PC-9 (cell line): ENCODE measurements at regions not wholly inside any gene's neighbourhood (a gene's known extent, or its start where the extent isn't known, plus 50 kb on each side); places are given as distances from the start of the nearest gene placed in this dataset.
A peak's percentile ranks its signal among the peaks of the same experiment; 100 is the strongest.

Experiments used
- BruUV-seq: library from RNA; stranded (reverse); fragments of 400-500 nt; replicated peaks from 2 replicates; lab custom pipeline; 2021; lab: Mats Ljungman, UMichigan
- CTCF ChIA-PET: fragments of 300-600 bp; sonication (Branson Sonifier 250); formaldehyde crosslinking; loops from one replicate; lab custom pipeline; 2022; ENCODE audit warnings: antibody characterized with exemption; lab: Charles Lee
- POLR2A ChIA-PET: fragments of 300-600 bp; sonication (Branson Sonifier 250); formaldehyde crosslinking; loops from one replicate; lab custom pipeline; 2022; ENCODE audit warnings: antibody characterized with exemption; ENCODE audit not compliant: unreplicated experiment; lab: Charles Lee
- DNase-seq, 2 experiments: peaks; one replicate each; pipeline versions ENCODE4 v3.0.0 to v3.0.0-alpha.2; 2015 to 2022; ENCODE audit warnings: mixed read lengths in 1 of 2
- H2AFZ ChIP-seq: fragments of 200-600 bp; sonication (generic); 2 replicates; pipeline ENCODE4 v1.8.1; 2017; ENCODE audit warnings: antibody characterized with exemption
- H3F3A ChIP-seq: fragments of 200-600 bp; sonication (generic); 2 replicates; pipeline ENCODE4 v1.8.1; 2017; ENCODE audit warnings: antibody characterized with exemption, mild to moderate bottlenecking, low read depth; ENCODE audit not compliant: insufficient read depth
- H3K27ac ChIP-seq: fragments of 200-600 bp; sonication (generic); 2 replicates; pipeline ENCODE4 v1.6.1; 2016; ENCODE audit warnings: mixed run types
- H3K27me3 ChIP-seq: fragments of 200-600 bp; sonication (generic); 2 replicates; pipeline ENCODE4 v1.6.1; 2016; ENCODE audit warnings: low read depth, mixed run types; ENCODE audit not compliant: insufficient read depth
- H3K36me3 ChIP-seq: fragments of 200-600 bp; sonication (generic); 2 replicates; pipeline ENCODE4 v1.6.1; 2016; ENCODE audit warnings: low read depth, mixed run types
- H3K4me1 ChIP-seq: fragments of 200-600 bp; sonication (generic); replicated peaks from 2 replicates; pipeline ENCODE4 v1.6.1; 2016; ENCODE audit warnings: mixed run types; ENCODE audit not compliant: insufficient read depth
- H3K4me2 ChIP-seq: fragments of 200-600 bp; sonication (generic); 2 replicates; pipeline ENCODE4 v1.6.1; 2017; ENCODE audit warnings: mixed run types
- H3K4me3 ChIP-seq: fragments of 200-600 bp; sonication (generic); 2 replicates; pipeline ENCODE4 v1.6.1; 2016; ENCODE audit warnings: mixed run types
- H3K79me2 ChIP-seq: fragments of 200-600 bp; sonication (generic); 2 replicates; pipeline ENCODE4 v1.6.1; 2017; ENCODE audit warnings: low read depth, mixed run types
- H3K9me2 ChIP-seq: fragments of 200-600 bp; sonication (generic); 2 replicates; pipeline ENCODE4 v1.8.1; 2017; ENCODE audit warnings: mild to moderate bottlenecking; ENCODE audit not compliant: insufficient read depth
- H3K9me3 ChIP-seq: fragments of 200-600 bp; sonication (generic); 2 replicates; pipeline ENCODE4 v1.8.1; 2016; ENCODE audit warnings: low read depth; ENCODE audit not compliant: insufficient read depth
- H4K20me1 ChIP-seq: fragments of 200-600 bp; sonication (generic); 2 replicates; pipeline ENCODE4 v1.8.1; 2017; ENCODE audit not compliant: insufficient read depth
- EZH2 ChIP-seq: fragments of 200-600 bp; sonication (generic); IDR thresholded peaks from 2 replicates; pipeline ENCODE4 v1.8.0; 2017; ENCODE audit warnings: antibody characterized with exemption, low read depth
- intact Hi-C: fragments of 100-400 bp; cut with micrococcal nuclease; formaldehyde crosslinking; loops from one replicate; pipeline ENCODE4 v1.10.0; 2022; ENCODE audit not compliant: unreplicated experiment
- TF ChIP-seq, protein P1 (sequence below): fragments of 200-600 bp; sonication (generic); conservative IDR thresholded peaks from 2 replicates; pipeline ENCODE4 v1.6.1; 2017; ENCODE audit warnings: mixed run types, antibody characterized with exemption, mild to moderate bottlenecking, moderate library complexity

DNA sequence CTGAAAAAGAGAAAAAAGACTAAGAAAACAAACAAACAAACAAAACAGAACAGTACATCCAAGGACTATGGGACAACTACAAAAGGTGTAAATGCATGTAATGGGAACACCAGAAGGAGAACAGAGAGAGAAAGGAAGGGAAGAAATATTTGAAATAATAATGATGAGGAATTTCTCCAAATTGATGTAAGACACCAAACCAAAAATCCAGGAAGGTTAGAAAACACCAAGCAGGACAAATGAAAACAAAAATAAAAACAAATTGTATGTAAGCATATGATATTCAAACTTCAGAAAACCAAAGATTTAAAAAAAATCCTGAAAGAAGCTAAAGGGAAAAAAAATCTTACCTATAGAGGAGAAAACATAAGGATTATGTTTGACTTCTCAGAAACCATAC is 125.9 kb upstream of the ACTBL2 start:
- DNase-seq: no peak
- no peaks in the 10 kb centered on the region for H3K36me3 ChIP-seq
- H3F3A ChIP-seq: no peaks in the 10 kb centered on the region
- BruUV-seq: no TSS peak
- TF ChIP-seq, protein P1, sequence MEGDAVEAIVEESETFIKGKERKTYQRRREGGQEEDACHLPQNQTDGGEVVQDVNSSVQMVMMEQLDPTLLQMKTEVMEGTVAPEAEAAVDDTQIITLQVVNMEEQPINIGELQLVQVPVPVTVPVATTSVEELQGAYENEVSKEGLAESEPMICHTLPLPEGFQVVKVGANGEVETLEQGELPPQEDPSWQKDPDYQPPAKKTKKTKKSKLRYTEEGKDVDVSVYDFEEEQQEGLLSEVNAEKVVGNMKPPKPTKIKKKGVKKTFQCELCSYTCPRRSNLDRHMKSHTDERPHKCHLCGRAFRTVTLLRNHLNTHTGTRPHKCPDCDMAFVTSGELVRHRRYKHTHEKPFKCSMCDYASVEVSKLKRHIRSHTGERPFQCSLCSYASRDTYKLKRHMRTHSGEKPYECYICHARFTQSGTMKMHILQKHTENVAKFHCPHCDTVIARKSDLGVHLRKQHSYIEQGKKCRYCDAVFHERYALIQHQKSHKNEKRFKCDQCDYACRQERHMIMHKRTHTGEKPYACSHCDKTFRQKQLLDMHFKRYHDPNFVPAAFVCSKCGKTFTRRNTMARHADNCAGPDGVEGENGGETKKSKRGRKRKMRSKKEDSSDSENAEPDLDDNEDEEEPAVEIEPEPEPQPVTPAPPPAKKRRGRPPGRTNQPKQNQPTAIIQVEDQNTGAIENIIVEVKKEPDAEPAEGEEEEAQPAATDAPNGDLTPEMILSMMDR: no peak
- TF ChIP-seq EZH2: no peak
- H3K9me3 ChIP-seq: peaks cover 9% of the 10 kb centered on the region; the same call in 1 of the 2 replicates
- no peak overlapping the region for H3K27ac ChIP-seq
- no peaks in the 10 kb centered on the region for H3K79me2 ChIP-seq
- ChIA-PET CTCF (no interaction called here), POLR2A (no interaction called here)
- H3K27me3 ChIP-seq: no peaks in the 10 kb centered on the region
- intact Hi-C loops: no loop called here
- H2AFZ ChIP-seq: no peak overlapping the region
- no peak overlapping the region for H3K4me2 ChIP-seq
- H3K4me1 ChIP-seq: no peaks in the 10 kb centered on the region
- H3K9me2 ChIP-seq: no peaks in the 10 kb centered on the region
- H3K4me3 ChIP-seq: no peak overlapping the region
- no peaks in the 10 kb centered on the region for H4K20me1 ChIP-seq

DNA sequence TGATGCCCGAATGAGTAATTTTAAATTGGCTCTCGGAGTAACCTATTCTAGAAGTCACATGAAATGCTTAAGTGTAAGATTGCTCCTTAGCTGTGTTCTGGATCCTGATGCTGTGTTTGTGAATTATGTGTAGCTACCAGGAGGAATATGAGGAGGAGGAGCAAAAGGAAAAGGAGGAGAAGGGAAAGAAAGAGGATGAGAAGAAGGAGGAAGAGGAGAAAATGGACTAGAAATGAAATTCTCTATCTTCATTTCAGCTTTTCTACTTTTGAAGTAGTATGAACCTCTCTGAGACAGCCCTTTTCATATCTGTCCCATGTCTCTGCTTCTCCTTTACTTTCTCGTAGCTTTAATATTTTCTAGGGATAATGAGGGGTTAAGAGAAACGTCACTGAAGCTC is 119.4 kb upstream of the ACTBL2 start:
- Histone ChIP-seq H3K36me3 (no peaks in the 10 kb centered on the region), H3K9me3 (no peaks in the 10 kb centered on the region), H3K27ac (no peak overlapping the region), H3K4me3 (no peak overlapping the region), H3K27me3 (no peaks in the 10 kb centered on the region), H3K4me1 (no peaks in the 10 kb centered on the region), H4K20me1 (no peaks in the 10 kb centered on the region), H3K79me2 (no peaks in the 10 kb centered on the region), H2AFZ (no peak overlapping the region), H3F3A (no peaks in the 10 kb centered on the region), H3K4me2 (no peak overlapping the region), H3K9me2 (no peaks in the 10 kb centered on the region)
- POLR2A ChIA-PET: interaction anchor here (0.6 kb wide), 1 partner anchor 69 kb away, joined by 4 read pairs; no protein-coding TSS in a partner anchor
- no TSS peak for BruUV-seq
- CTCF ChIA-PET: no interaction called here
- no peak for TF ChIP-seq EZH2
- TF ChIP-seq, protein P1: no peak
- DNase-seq: no peak
- intact Hi-C loops: no loop called here

DNA sequence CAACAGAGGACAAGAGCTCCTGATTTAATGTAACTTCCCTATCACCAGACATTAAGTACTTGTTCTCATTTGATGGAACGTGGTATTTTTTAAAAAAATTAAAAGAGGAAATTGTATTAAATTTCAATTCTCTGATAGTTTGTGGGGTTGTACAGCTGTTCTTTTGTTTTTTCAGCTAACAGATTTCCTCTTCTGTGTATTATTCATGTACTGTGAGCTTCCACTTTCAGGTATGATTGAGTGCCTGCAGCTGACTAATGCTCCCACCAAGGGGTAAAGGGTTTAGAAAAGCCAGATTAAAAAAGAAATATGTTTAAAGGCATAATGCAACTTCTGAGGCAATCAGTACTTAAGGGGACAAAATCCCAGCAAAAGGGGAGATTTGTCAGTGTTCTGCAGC is 117.7 kb upstream of the ACTBL2 start:
- no TSS peak for BruUV-seq
- H3K79me2 ChIP-seq: no peaks in the 10 kb centered on the region
- CTCF ChIA-PET: no interaction called here
- H3K4me2 ChIP-seq: no peak overlapping the region
- no peaks in the 10 kb centered on the region for H3F3A ChIP-seq
- DNase-seq: no peak
- POLR2A ChIA-PET: interaction anchor here (0.7 kb wide), 1 partner anchor 23 kb away, joined by 4 read pairs; no protein-coding TSS in a partner anchor
- H3K4me1 ChIP-seq: no peaks in the 10 kb centered on the region
- no peak overlapping the region for H3K27ac ChIP-seq
- 0 out of 2 replicates have a peak overlapping the region, but pooled peaks have one; percentile 32 for H2AFZ ChIP-seq
- TF ChIP-seq EZH2: no peak
- TF ChIP-seq, protein P1: no peak
- H3K27me3 ChIP-seq: no peaks in the 10 kb centered on the region
- no peak overlapping the region for H3K4me3 ChIP-seq
- H3K36me3 ChIP-seq: no peaks in the 10 kb centered on the region
- no peaks in the 10 kb centered on the region for H4K20me1 ChIP-seq
- intact Hi-C loops: no loop called here
- no peaks in the 10 kb centered on the region for H3K9me2 ChIP-seq
- no peaks in the 10 kb centered on the region for H3K9me3 ChIP-seq
